Endothelial cell of umbilical vein (primary cell): ENCODE measurements at regions not wholly inside any gene's neighbourhood (a gene's known extent, or its start where the extent isn't known, plus 50 kb on each side); places are given as distances from the start of the nearest gene placed in this dataset.

ENCODE experiments used
- BruUV-seq: library from RNA; stranded (reverse); fragments of 400-500 nt; replicated peaks from 2 replicates; lab custom pipeline; 2021; lab: Mats Ljungman, UMichigan
- CTCF ChIA-PET: fragments of 300-600, 350-600 bp; sonication (Branson Sonifier 250); formaldehyde crosslinking; loops from one replicate; lab custom pipeline; 2021; ENCODE audit warnings: antibody characterized with exemption, inconsistent platforms; lab: Charles Lee
- POLR2A ChIA-PET: fragments of 300-600, 350-600 bp; sonication (Branson Sonifier 250); formaldehyde crosslinking; loops from one replicate; lab custom pipeline; 2021; ENCODE audit warnings: antibody characterized with exemption, inconsistent platforms; lab: Charles Lee
- DNase-seq: peaks from one replicate; pipeline ENCODE4 v3.0.0-alpha.2; 2011; ENCODE audit warnings: low read depth, low spot score
- FAIRE-seq: peaks from 2 replicates; lab custom pipeline; 2011; peaks lifted over from hg19 to GRCh38; lab: Jason Lieb, UNC
- H2AFZ ChIP-seq: 2 replicates; pipeline ENCODE4 v1.6.0; 2012; ENCODE audit warnings: low read depth, low read length, control low read depth, inconsistent platforms
- H3K27ac ChIP-seq: 2 replicates; pipeline ENCODE4 v1.5.1; 2011; ENCODE audit warnings: low read depth, mild to moderate bottlenecking, control low read depth, low read length, moderate library complexity; ENCODE audit not compliant: insufficient read depth
- H3K27me3 ChIP-seq, 2 experiments: 2 replicates each; pipeline versions ENCODE4 v1.6.0 to v1.6.1; 2011; ENCODE audit warnings: low read length in 2 of 2, mixed read lengths in 1 of 2; ENCODE audit not compliant: control insufficient read depth in 2 of 2, insufficient read depth in 2 of 2
- H3K36me3 ChIP-seq, 2 experiments: 2 replicates in 1 of 2; 3 replicates in 1 of 2; pipeline ENCODE4 v1.5.1; 2011; ENCODE audit warnings: low read length in 2 of 2, mild to moderate bottlenecking in 1 of 2, moderate library complexity in 1 of 2; ENCODE audit not compliant: control insufficient read depth in 2 of 2, insufficient read depth in 2 of 2; ENCODE audit errors: extremely low read depth in 1 of 2
- H3K4me1 ChIP-seq: 3 replicates; pipeline ENCODE4 v1.5.1; 2011; ENCODE audit warnings: mild to moderate bottlenecking, low read length; ENCODE audit not compliant: control insufficient read depth, insufficient read depth; ENCODE audit errors: extremely low read depth
- H3K4me2 ChIP-seq: 2 replicates; pipeline ENCODE4 v1.6.1; 2011; ENCODE audit warnings: low read length, control low read depth, mixed read lengths; ENCODE audit not compliant: insufficient read depth
- H3K4me3 ChIP-seq, 3 experiments: fragments of 200-600 bp in 1 of 3; sonication (generic), shearing (Covaris generic) in 1 of 3; replicated peaks in 1 of 3; 2 replicates each; pipeline ENCODE4 v1.5.1; 2011 to 2016; ENCODE audit warnings: control low read depth in 3 of 3, low read length in 3 of 3, mild to moderate bottlenecking in 2 of 3, inconsistent platforms in 1 of 3, low read depth in 1 of 3, moderate library complexity in 1 of 3; ENCODE audit not compliant: insufficient read depth in 1 of 3
- H3K79me2 ChIP-seq: 2 replicates; pipeline ENCODE4 v1.6.0; 2012; ENCODE audit warnings: low read length, inconsistent platforms; ENCODE audit not compliant: control insufficient read depth, insufficient read depth
- H3K9ac ChIP-seq: replicated peaks from 2 replicates; pipeline ENCODE3; 2011; ENCODE audit warnings: low read length, control low read depth; ENCODE audit not compliant: insufficient read depth; ENCODE audit errors: extremely low read depth
- H3K9me1 ChIP-seq: replicated peaks from 3 replicates; pipeline ENCODE4 v1.6.0; 2011; ENCODE audit warnings: mild to moderate bottlenecking, low read length; ENCODE audit not compliant: control insufficient read depth, insufficient read depth; ENCODE audit errors: extremely low read depth
- H3K9me3 ChIP-seq: replicated peaks from 2 replicates; pipeline ENCODE4 v1.5.1; 2012; ENCODE audit warnings: low read length, inconsistent platforms; ENCODE audit not compliant: control insufficient read depth, insufficient read depth
- H4K20me1 ChIP-seq: replicated peaks from 2 replicates; pipeline ENCODE3; 2011; ENCODE audit warnings: mild to moderate bottlenecking, low read length; ENCODE audit not compliant: control insufficient read depth, insufficient read depth; ENCODE audit errors: extremely low read depth
- EZH2 ChIP-seq: IDR thresholded peaks from 2 replicates; pipeline ENCODE4 v1.6.1; 2012; ENCODE audit warnings: borderline replicate concordance, low read depth, mild to moderate bottlenecking, moderate library complexity, low read length, inconsistent platforms; ENCODE audit not compliant: severe bottlenecking
- FOS ChIP-seq: IDR thresholded peaks from 2 replicates; pipeline ENCODE4 v1.6.1; 2011; ENCODE audit warnings: mild to moderate bottlenecking, low read length, moderate library complexity, borderline replicate concordance; ENCODE audit not compliant: insufficient read depth
- GATA2 ChIP-seq: IDR thresholded peaks from 2 replicates; pipeline ENCODE4 v1.7.0; 2011; ENCODE audit warnings: low read depth, mild to moderate bottlenecking, moderate library complexity, mixed read lengths, low read length; ENCODE audit not compliant: insufficient read length, insufficient read depth
- JUN ChIP-seq: IDR thresholded peaks from 2 replicates; pipeline ENCODE4 v1.6.1; 2011; ENCODE audit warnings: borderline replicate concordance, low read depth; ENCODE audit not compliant: insufficient read length, insufficient read depth
- MYC ChIP-seq: IDR thresholded peaks from one replicate; pipeline ENCODE4 v1.6.1; 2011; ENCODE audit warnings: mild to moderate bottlenecking, low read depth, low read length
- POLR2A ChIP-seq: IDR thresholded peaks from 2 replicates; pipeline ENCODE4 v1.6.1; 2012; ENCODE audit warnings: low read depth, mild to moderate bottlenecking, control low read depth, low read length
- POLR2AphosphoS5 ChIP-seq: IDR thresholded peaks from 2 replicates; pipeline ENCODE4 v1.6.1; 2012; ENCODE audit warnings: low read depth, mild to moderate bottlenecking, control low read depth, low read length, moderate library complexity; ENCODE audit not compliant: insufficient read depth
- dilution Hi-C: fragments of 300-500 bp; cut with MboI; formaldehyde crosslinking; loops from one replicate; pipeline ENCODE4 v1.15.0; 2019; ENCODE audit warnings: low sequenced_read_pairs; ENCODE audit not compliant: extremely low pct_ligation_motif_present
- intact Hi-C: fragments of 100-400 bp; cut with micrococcal nuclease; formaldehyde crosslinking; loops from one replicate; pipeline ENCODE4 v1.10.0; 2022
- TF ChIP-seq, protein P1 (sequence below), 2 donors: IDR thresholded peaks; 1 replicate in 1 of 2; 2 replicates in 1 of 2; pipeline ENCODE4 v1.5.1; 2011; ENCODE audit warnings: low read length in 2 of 2, mild to moderate bottlenecking in 2 of 2, moderate library complexity in 2 of 2, control low read depth in 1 of 2, inconsistent platforms in 1 of 2, low read depth in 1 of 2; ENCODE audit not compliant: insufficient read depth in 1 of 2; ENCODE audit errors: extremely low read depth in 1 of 2
- TF ChIP-seq, protein P2 (sequence below): IDR thresholded peaks from 2 replicates; pipeline ENCODE4 v1.6.1; 2011; ENCODE audit not compliant: insufficient read depth, insufficient read length

DNA sequence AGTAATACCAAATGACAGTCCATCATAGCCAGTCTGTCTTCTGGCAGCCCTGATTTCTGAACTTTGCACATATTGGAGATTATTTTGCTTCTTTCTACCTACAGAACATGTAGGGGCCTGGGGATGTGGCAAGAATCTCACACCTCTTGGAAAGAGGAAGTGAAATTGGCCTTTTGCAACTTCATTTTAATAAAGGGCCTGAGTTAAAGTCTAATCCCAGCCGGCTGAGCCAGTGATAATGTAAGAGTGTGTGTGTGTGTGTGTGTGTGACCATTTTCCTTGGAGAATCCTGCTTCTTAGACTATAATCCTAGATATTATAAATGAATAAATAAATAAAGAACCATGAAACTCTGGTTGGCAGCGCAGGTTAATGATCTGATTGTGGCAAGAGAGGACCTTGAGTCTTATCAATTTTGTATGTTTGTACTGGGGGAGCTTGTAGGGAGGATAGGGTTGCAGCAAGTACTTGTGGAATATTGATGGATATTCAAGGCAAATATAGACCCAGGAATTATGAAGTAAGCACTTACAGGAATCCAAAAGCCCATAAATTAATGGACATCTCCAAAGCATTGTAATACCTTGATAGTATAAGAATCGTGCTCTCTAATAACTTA, 233.2 kb upstream of the AMIGO2 start:
- Histone ChIP-seq H2AFZ (no peak overlapping the region), H3K79me2 (no peaks in the 10 kb centered on the region), H3K4me3 (no peak overlapping the region), H3K27me3 (no peaks in the 10 kb centered on the region), H3K9me1 (no peaks in the 10 kb centered on the region), H3K4me2 (no peak overlapping the region), H3K27ac (no peak overlapping the region), H3K9ac (no peak overlapping the region), H3K9me3 (no peaks in the 10 kb centered on the region), H3K4me1 (peaks cover 20% of the 10 kb centered on the region), H3K36me3 (no peaks in the 10 kb centered on the region), H4K20me1 (no peaks in the 10 kb centered on the region)
- ChIA-PET CTCF (interaction anchor here (1.0 to 1.5 kb wide), 3 partner anchors 31 to 84 kb away, joined by 3 to 6 read pairs (median 3); no protein-coding TSS in a partner anchor), POLR2A (no interaction called here)
- no peak for DNase-seq
- dilution Hi-C loops (no loop called here), intact Hi-C loops (no loop called here)
- no TSS peak for BruUV-seq
- no peak for TF ChIP-seq POLR2A
- TF ChIP-seq EZH2, result no peak
- TF ChIP-seq POLR2AphosphoS5, result no peak
- TF ChIP-seq, protein P1, sequence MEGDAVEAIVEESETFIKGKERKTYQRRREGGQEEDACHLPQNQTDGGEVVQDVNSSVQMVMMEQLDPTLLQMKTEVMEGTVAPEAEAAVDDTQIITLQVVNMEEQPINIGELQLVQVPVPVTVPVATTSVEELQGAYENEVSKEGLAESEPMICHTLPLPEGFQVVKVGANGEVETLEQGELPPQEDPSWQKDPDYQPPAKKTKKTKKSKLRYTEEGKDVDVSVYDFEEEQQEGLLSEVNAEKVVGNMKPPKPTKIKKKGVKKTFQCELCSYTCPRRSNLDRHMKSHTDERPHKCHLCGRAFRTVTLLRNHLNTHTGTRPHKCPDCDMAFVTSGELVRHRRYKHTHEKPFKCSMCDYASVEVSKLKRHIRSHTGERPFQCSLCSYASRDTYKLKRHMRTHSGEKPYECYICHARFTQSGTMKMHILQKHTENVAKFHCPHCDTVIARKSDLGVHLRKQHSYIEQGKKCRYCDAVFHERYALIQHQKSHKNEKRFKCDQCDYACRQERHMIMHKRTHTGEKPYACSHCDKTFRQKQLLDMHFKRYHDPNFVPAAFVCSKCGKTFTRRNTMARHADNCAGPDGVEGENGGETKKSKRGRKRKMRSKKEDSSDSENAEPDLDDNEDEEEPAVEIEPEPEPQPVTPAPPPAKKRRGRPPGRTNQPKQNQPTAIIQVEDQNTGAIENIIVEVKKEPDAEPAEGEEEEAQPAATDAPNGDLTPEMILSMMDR (IDR thresholded peaks at IDR 0.05; ENCODE audit: extremely low read depth in 1 of 2, insufficient read depth in 1 of 2, low read depth in 1 of 2, low read length in 2 of 2), result no peak
- TF ChIP-seq, protein P2, sequence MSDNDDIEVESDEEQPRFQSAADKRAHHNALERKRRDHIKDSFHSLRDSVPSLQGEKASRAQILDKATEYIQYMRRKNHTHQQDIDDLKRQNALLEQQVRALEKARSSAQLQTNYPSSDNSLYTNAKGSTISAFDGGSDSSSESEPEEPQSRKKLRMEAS, result no peak
- no peak for TF ChIP-seq MYC
- no peak for TF ChIP-seq FOS
- TF ChIP-seq JUN, result no peak
- TF ChIP-seq GATA2, result no peak
- FAIRE-seq, result no peak
